Parathyroid adenoma (tissue), 2 donors: ENCODE measurements at regions not wholly inside any gene's neighbourhood (a gene's known extent, or its start where the extent isn't known, plus 50 kb on each side); places are given as distances from the start of the nearest gene placed in this dataset.

Source experiments
- H2AFZ ChIP-seq: fragments of 300-600 bp; sonication (generic); one replicate; pipeline ENCODE4 v1.7.0; 2017; ENCODE audit warnings: antibody characterized with exemption, mild to moderate bottlenecking
- H3K27ac ChIP-seq: fragments of 300-600 bp; sonication (generic); one replicate; pipeline ENCODE4 v1.7.0; 2017
- H3K27me3 ChIP-seq: fragments of 300-600 bp; sonication (generic); one replicate; pipeline ENCODE4 v1.7.0; 2017; ENCODE audit warnings: low read length; ENCODE audit not compliant: control insufficient read depth, insufficient read depth
- H3K36me3 ChIP-seq: fragments of 300-600 bp; sonication (generic); one replicate; pipeline ENCODE4 v1.7.0; 2017; ENCODE audit warnings: low read length; ENCODE audit not compliant: control insufficient read depth, insufficient read depth
- H3K4me1 ChIP-seq: fragments of 300-600 bp; sonication (generic); one replicate; pipeline ENCODE4 v1.7.0; 2017; ENCODE audit warnings: control low read depth
- H3K4me2 ChIP-seq: fragments of 300-600 bp; sonication (generic); one replicate; pipeline ENCODE4 v1.7.0; 2017; ENCODE audit warnings: low read length
- H3K4me3 ChIP-seq: fragments of 300-600 bp; sonication (generic); one replicate; pipeline ENCODE4 v1.7.0; 2017; ENCODE audit warnings: low read depth, low read length
- H3K79me2 ChIP-seq: fragments of 300-600 bp; sonication (generic); one replicate; pipeline ENCODE4 v1.7.0; 2017; ENCODE audit warnings: control low read depth
- H3K9ac ChIP-seq: fragments of 300-600 bp; sonication (generic); one replicate; pipeline ENCODE4 v1.7.0; 2017; ENCODE audit warnings: mild to moderate bottlenecking
- H3K9me3 ChIP-seq: fragments of 300-600 bp; sonication (generic); one replicate; pipeline ENCODE4 v1.7.0; 2017; ENCODE audit warnings: low read length; ENCODE audit not compliant: control insufficient read depth
- TF ChIP-seq, protein P1 (sequence below): fragments of 300-600 bp; sonication (generic); IDR thresholded peaks from one replicate; pipeline ENCODE4 v1.7.0; 2017; ENCODE audit warnings: antibody characterized with exemption, mild to moderate bottlenecking
- donor health status: primary hyperparathyroidism.

DNA sequence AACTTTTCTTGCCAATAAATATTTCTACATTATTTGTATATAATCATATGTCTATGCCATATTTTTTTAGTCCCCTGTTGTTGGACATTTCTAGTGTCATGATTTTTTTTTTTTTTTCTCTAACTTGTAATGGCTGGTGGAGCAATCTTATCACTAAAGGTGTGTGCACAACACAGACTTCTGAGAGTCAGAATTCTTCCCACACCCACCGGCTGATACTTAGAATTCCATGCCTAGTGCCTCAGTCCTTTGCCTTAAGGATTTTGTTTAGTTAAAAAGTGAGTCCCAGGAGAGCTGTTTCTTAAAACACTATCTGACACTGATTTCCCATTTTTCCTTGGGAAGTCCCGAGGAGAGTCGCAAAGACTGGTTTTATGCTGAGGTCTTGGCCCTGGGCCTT, 87.7 kb upstream of the BARX2 start:
- no peaks in the 10 kb centered on the region for H3K4me1 ChIP-seq
- no peaks in the 10 kb centered on the region for H3K27me3 ChIP-seq
- no peak overlapping the region for H3K27ac ChIP-seq
- H3K4me2 ChIP-seq, result no peak overlapping the region
- no peaks in the 10 kb centered on the region for H3K9me3 ChIP-seq
- no peaks in the 10 kb centered on the region for H3K79me2 ChIP-seq
- TF ChIP-seq, protein P1, sequence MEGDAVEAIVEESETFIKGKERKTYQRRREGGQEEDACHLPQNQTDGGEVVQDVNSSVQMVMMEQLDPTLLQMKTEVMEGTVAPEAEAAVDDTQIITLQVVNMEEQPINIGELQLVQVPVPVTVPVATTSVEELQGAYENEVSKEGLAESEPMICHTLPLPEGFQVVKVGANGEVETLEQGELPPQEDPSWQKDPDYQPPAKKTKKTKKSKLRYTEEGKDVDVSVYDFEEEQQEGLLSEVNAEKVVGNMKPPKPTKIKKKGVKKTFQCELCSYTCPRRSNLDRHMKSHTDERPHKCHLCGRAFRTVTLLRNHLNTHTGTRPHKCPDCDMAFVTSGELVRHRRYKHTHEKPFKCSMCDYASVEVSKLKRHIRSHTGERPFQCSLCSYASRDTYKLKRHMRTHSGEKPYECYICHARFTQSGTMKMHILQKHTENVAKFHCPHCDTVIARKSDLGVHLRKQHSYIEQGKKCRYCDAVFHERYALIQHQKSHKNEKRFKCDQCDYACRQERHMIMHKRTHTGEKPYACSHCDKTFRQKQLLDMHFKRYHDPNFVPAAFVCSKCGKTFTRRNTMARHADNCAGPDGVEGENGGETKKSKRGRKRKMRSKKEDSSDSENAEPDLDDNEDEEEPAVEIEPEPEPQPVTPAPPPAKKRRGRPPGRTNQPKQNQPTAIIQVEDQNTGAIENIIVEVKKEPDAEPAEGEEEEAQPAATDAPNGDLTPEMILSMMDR, result no peak
- H3K4me3 ChIP-seq, result no peak overlapping the region
- H3K36me3 ChIP-seq, result no peaks in the 10 kb centered on the region
- no peak overlapping the region for H2AFZ ChIP-seq
- H3K9ac ChIP-seq, result no peak overlapping the region

- Histone ChIP-seq H3K36me3 (no peaks in the 10 kb centered on the region), H2AFZ (no peak overlapping the region), H3K79me2 (no peaks in the 10 kb centered on the region), H3K4me1 (no peaks in the 10 kb centered on the region), H3K4me3 (no peak overlapping the region), H3K9ac (no peak overlapping the region), H3K27me3 (no peaks in the 10 kb centered on the region), H3K27ac (no peak overlapping the region), H3K4me2 (no peak overlapping the region), H3K9me3 (no peaks in the 10 kb centered on the region)
- TF ChIP-seq, protein P1, result no peak
Measured at GRCh38 chr11:129286813-129287212, 88.8 kb upstream of the BARX2 start.

GRCh38 chr11:129285402-129285786, 90.3 kb upstream of the BARX2 start:
- Histone ChIP-seq H3K27ac (no peak overlapping the region), H2AFZ (no peak overlapping the region), H3K27me3 (no peaks in the 10 kb centered on the region), H3K9me3 (no peaks in the 10 kb centered on the region), H3K36me3 (no peaks in the 10 kb centered on the region), H3K79me2 (no peaks in the 10 kb centered on the region), H3K4me1 (no peaks in the 10 kb centered on the region), H3K4me2 (no peak overlapping the region), H3K4me3 (no peak overlapping the region), H3K9ac (no peak overlapping the region)
- TF ChIP-seq, protein P1, result no peak

DNA sequence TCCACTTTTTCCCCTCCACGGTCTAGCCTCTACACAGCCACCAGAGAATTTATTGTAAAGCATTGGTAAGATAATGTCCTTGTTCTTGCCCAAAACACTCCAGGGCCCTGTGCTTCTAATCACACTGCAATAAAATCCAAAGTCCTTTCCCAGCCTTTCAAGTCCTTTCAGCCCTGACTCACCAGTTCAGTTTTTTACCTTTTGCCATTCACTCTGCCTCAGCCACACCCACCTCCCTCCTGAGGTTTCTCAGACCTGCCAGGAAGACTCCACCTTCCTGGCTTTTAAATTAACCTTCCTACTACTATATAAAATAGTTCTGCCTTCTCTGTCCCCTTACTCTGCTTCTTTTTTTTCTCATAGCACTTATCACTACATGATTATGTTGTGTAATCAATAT, 91.0 kb upstream of the ARHGAP32 start:
- Histone ChIP-seq H3K4me3 (no peak overlapping the region), H3K27ac (no peak overlapping the region), H3K9ac (no peak overlapping the region), H3K4me1 (no peaks in the 10 kb centered on the region), H3K36me3 (no peaks in the 10 kb centered on the region), H3K27me3 (no peaks in the 10 kb centered on the region), H3K9me3 (no peaks in the 10 kb centered on the region), H3K4me2 (no peak overlapping the region), H3K79me2 (no peaks in the 10 kb centered on the region), H2AFZ (no peak overlapping the region)
- TF ChIP-seq, protein P1, result no peak

- no peaks in the 10 kb centered on the region for H3K27me3 ChIP-seq
- H3K79me2 ChIP-seq, result no peaks in the 10 kb centered on the region
- H3K9me3 ChIP-seq, result no peaks in the 10 kb centered on the region
- no peak overlapping the region for H3K4me2 ChIP-seq
- H3K36me3 ChIP-seq, result no peaks in the 10 kb centered on the region
- no peaks in the 10 kb centered on the region for H3K4me1 ChIP-seq
- TF ChIP-seq, protein P1, result no peak
- H3K9ac ChIP-seq, result no peak overlapping the region
- no peak overlapping the region for H2AFZ ChIP-seq
- no peak overlapping the region for H3K4me3 ChIP-seq
- no peak overlapping the region for H3K27ac ChIP-seq
Measured at GRCh38 chr11:129282634-129283033, 90.5 kb upstream of the ARHGAP32 start.
